ENCODE measurements at regions not wholly inside any gene's neighbourhood (a gene's known extent, or its start where the extent isn't known, plus 50 kb on each side); places are given as distances from the start of the nearest gene placed in this dataset.

GRCh38 chr4:11719879-11720278, 291.2 kb upstream of the HS3ST1 start:
- no peak overlapping the region for H3K27ac ChIP-seq (ENCODE audit: low read length in 2 of 2)
- intact Hi-C loops (cut with micrococcal nuclease) = loop anchor here (1.0 kb wide), 1 partner anchor 1166 kb away; no protein-coding TSS in a partner anchor
- Mint-ChIP-seq H3K27me3 (peaks cover 10% of the 10 kb centered on the region), H3K4me3 (no peak overlapping the region), H3K9me3 (ENCODE audit: insufficient read depth) (no peaks in the 10 kb centered on the region), H3K4me1 (no peaks in the 10 kb centered on the region), H3K27ac (no peak overlapping the region)
- H3K36me3 ChIP-seq (replicated peaks in 1 of 2; ENCODE audit: control extremely low read depth in 1 of 2, control insufficient read depth in 1 of 2, extremely low read depth in 1 of 2, insufficient read depth in 2 of 2, low read length in 1 of 2) = no peaks in the 10 kb centered on the region
- no peak for DNase-seq
- H3K9ac ChIP-seq (ENCODE audit: low read length) = no peak overlapping the region
- no peak overlapping the region for H3K4me2 ChIP-seq (replicated peaks; ENCODE audit: low read depth, low read length, poor library complexity, severe bottlenecking)
- no peak for ATAC-seq (ENCODE audit: low read depth)
- no peaks in the 10 kb centered on the region for H3K27me3 ChIP-seq (replicated peaks in 1 of 4; ENCODE audit: control extremely low read depth in 1 of 4, control insufficient read depth in 3 of 4, insufficient read depth in 4 of 4, low read length in 3 of 4)
- no peak overlapping the region for H2AFZ ChIP-seq (ENCODE audit: insufficient read depth, low read depth, low read length, poor library complexity, severe bottlenecking)
- 100% methylated on average over 1 of the region's 4 CpGs for WGBS (ENCODE audit: insufficient coverage)
- CTCF ChIA-PET = interaction anchor here (0.8 to 2.3 kb wide), 4 partner anchors 296 to 1166 kb away, joined by 3 to 15 read pairs (median 8); no protein-coding TSS in a partner anchor
- H3K4me3 ChIP-seq (ENCODE audit: control extremely low read depth in 1 of 5, extremely low read depth in 1 of 5, insufficient read depth in 1 of 5, low read depth in 2 of 5, low read length in 4 of 5) = no peak overlapping the region
- POLR2A ChIA-PET = no interaction called here
- no peaks in the 10 kb centered on the region for H3K9me3 ChIP-seq (ENCODE audit: control extremely low read depth in 1 of 3, control insufficient read depth in 2 of 3, insufficient read depth in 1 of 3, low read length in 2 of 3)
- no peaks in the 10 kb centered on the region for H3K4me1 ChIP-seq (ENCODE audit: control insufficient read depth in 2 of 2, insufficient read depth in 2 of 2, low read length in 2 of 2)
- TF ChIP-seq EZH2 (IDR thresholded peaks at IDR 0.05; ENCODE audit: borderline replicate concordance, insufficient read depth, low read depth, low read length, poor library complexity, severe bottlenecking) = no peak
- no peak for TF ChIP-seq CTCF (IDR thresholded peaks at IDR 0.05)
- no peaks in the 10 kb centered on the region for H4K20me1 ChIP-seq (ENCODE audit: control insufficient read depth, insufficient read depth, low read length, poor library complexity, severe bottlenecking)
- no peaks in the 10 kb centered on the region for H3K79me2 ChIP-seq (ENCODE audit: control insufficient read depth, insufficient read depth, low read length)

GRCh38 chr4:11715753-11716521, 287.2 kb upstream of the HS3ST1 start:
- no CpG with 5 or more reads among the region's 3 CpGs for WGBS (ENCODE audit: insufficient coverage)
- Mint-ChIP-seq H3K9me3 (ENCODE audit: insufficient read depth) (no peaks in the 10 kb centered on the region), H3K4me1 (no peaks in the 10 kb centered on the region), H3K27ac (no peak overlapping the region), H3K4me3 (no peak overlapping the region), H3K27me3 (peaks cover 10% of the 10 kb centered on the region)
- Histone ChIP-seq H3K36me3 (replicated peaks in 1 of 2; ENCODE audit: control extremely low read depth in 1 of 2, control insufficient read depth in 1 of 2, extremely low read depth in 1 of 2, insufficient read depth in 2 of 2, low read length in 1 of 2) (no peaks in the 10 kb centered on the region), H3K27ac (ENCODE audit: low read length in 2 of 2) (no peak overlapping the region), H4K20me1 (ENCODE audit: control insufficient read depth, insufficient read depth, low read length, poor library complexity, severe bottlenecking) (no peaks in the 10 kb centered on the region), H3K79me2 (ENCODE audit: control insufficient read depth, insufficient read depth, low read length) (no peaks in the 10 kb centered on the region), H3K9ac (ENCODE audit: low read length) (no peak overlapping the region), H3K4me3 (ENCODE audit: control extremely low read depth in 1 of 5, extremely low read depth in 1 of 5, insufficient read depth in 1 of 5, low read depth in 2 of 5, low read length in 4 of 5) (no peak overlapping the region), H2AFZ (ENCODE audit: insufficient read depth, low read depth, low read length, poor library complexity, severe bottlenecking) (no peak overlapping the region), H3K4me1 (ENCODE audit: control insufficient read depth in 2 of 2, insufficient read depth in 2 of 2, low read length in 2 of 2) (no peaks in the 10 kb centered on the region), H3K4me2 (replicated peaks; ENCODE audit: low read depth, low read length, poor library complexity, severe bottlenecking) (no peak overlapping the region), H3K9me3 (ENCODE audit: control extremely low read depth in 1 of 3, control insufficient read depth in 2 of 3, insufficient read depth in 1 of 3, low read length in 2 of 3) (no peaks in the 10 kb centered on the region), H3K27me3 (replicated peaks in 1 of 4; ENCODE audit: control extremely low read depth in 1 of 4, control insufficient read depth in 3 of 4, insufficient read depth in 4 of 4, low read length in 3 of 4) (peaks cover 0 to 3% (median 0%) of the 10 kb centered on the region in 4 experiments)
- intact Hi-C loops (cut with micrococcal nuclease) = no loop called here
- TF ChIP-seq CTCF (IDR thresholded peaks at IDR 0.05) (no peak), EZH2 (IDR thresholded peaks at IDR 0.05; ENCODE audit: borderline replicate concordance, insufficient read depth, low read depth, low read length, poor library complexity, severe bottlenecking) (no peak)
- DNase-seq (no peak), ATAC-seq (ENCODE audit: low read depth) (no peak)
- POLR2A ChIA-PET = no interaction called here
- CTCF ChIA-PET = no interaction called here

All from B cell (primary cell).